Breast epithelium (tissue), 4 donors: ENCODE measurements at regions not wholly inside any gene's neighbourhood (a gene's known extent, or its start where the extent isn't known, plus 50 kb on each side); places are given as distances from the start of the nearest gene placed in this dataset.

Experiments
- DNase-seq, 2 donors: peaks; one replicate each; pipeline ENCODE4 v3.0.0-alpha.2; 2019; ENCODE audit warnings: low spot score in 2 of 2
- H3K27ac ChIP-seq, 2 donors: fragments of 200-600 bp; sonication (generic) in 1 of 2; one replicate each; pipeline ENCODE4 v1.5.1; 2016 to 2019; ENCODE audit warnings: mild to moderate bottlenecking in 1 of 2
- H3K27me3 ChIP-seq, 2 donors: fragments of 200-600 bp; sonication (generic) in 1 of 2; one replicate each; pipeline versions ENCODE4 v1.5.1 to v1.6.0; 2017 to 2019; ENCODE audit warnings: control low read depth in 1 of 2, mild to moderate bottlenecking in 1 of 2
- H3K36me3 ChIP-seq: fragments of 200-600 bp; one replicate; pipeline ENCODE4 v1.5.1; 2019
- H3K4me1 ChIP-seq, 2 donors: fragments of 200-600 bp; sonication (generic); one replicate each; pipeline ENCODE4 v1.5.1; 2016 to 2019; ENCODE audit warnings: control low read depth in 1 of 2
- H3K4me3 ChIP-seq, 3 donors: fragments of 200-600 bp; sonication (generic); 1 replicate in 2 of 3; 2 replicates in 1 of 3; pipeline ENCODE4 v1.5.1; 2016 to 2019; ENCODE audit warnings: mild to moderate bottlenecking in 3 of 3, moderate library complexity in 2 of 3
- H3K9me3 ChIP-seq, 2 donors: fragments of 200-600 bp; sonication (generic) in 1 of 2; one replicate each; pipeline ENCODE4 v1.5.1; 2016 to 2019; ENCODE audit warnings: control low read depth in 1 of 2
- POLR2A ChIP-seq: fragments of 450-650 bp; IDR thresholded peaks from one replicate; pipeline ENCODE4 v1.6.1; 2016; ENCODE audit warnings: antibody characterized with exemption, mild to moderate bottlenecking, moderate library complexity
- POLR2AphosphoS5 ChIP-seq, 3 donors: sonication (generic); formaldehyde crosslinking; IDR thresholded peaks; one replicate each; pipeline ENCODE4 v1.6.1; 2017; ENCODE audit warnings: antibody characterized with exemption in 3 of 3
- intact Hi-C: fragments of 100-400 bp; cut with DNase I; formaldehyde crosslinking; loops from one replicate; pipeline ENCODE4 v1.15.1; 2023; ENCODE audit warnings: low total_unique reads
- TF ChIP-seq, protein P1 (sequence below), 3 donors: fragments of 450-650 bp; IDR thresholded peaks; one replicate each; pipeline ENCODE4 v1.5.1; 2016 to 2017; ENCODE audit warnings: antibody characterized with exemption in 3 of 3, mild to moderate bottlenecking in 3 of 3, moderate library complexity in 3 of 3

DNA sequence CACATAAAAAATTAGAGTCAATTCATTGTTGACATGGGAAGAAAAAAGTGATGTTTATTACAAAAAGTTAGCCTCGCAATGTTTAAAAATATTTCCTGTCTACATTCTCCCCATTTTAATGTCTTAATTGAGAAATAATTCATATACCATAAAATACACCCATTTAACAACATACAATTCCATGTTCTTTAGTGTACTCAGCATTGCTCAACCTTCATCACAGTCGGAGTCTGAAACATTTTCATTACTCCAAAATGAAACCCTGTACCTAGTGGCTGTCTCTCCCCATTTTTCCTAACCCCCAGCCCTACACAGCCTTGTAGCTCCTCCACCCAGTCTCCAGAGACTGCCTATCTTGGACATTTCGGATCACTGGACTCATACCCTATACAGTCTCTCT lies 103.9 kb upstream of the CBLN2 start:
- TF ChIP-seq POLR2A, result no peak
- TF ChIP-seq, protein P1, sequence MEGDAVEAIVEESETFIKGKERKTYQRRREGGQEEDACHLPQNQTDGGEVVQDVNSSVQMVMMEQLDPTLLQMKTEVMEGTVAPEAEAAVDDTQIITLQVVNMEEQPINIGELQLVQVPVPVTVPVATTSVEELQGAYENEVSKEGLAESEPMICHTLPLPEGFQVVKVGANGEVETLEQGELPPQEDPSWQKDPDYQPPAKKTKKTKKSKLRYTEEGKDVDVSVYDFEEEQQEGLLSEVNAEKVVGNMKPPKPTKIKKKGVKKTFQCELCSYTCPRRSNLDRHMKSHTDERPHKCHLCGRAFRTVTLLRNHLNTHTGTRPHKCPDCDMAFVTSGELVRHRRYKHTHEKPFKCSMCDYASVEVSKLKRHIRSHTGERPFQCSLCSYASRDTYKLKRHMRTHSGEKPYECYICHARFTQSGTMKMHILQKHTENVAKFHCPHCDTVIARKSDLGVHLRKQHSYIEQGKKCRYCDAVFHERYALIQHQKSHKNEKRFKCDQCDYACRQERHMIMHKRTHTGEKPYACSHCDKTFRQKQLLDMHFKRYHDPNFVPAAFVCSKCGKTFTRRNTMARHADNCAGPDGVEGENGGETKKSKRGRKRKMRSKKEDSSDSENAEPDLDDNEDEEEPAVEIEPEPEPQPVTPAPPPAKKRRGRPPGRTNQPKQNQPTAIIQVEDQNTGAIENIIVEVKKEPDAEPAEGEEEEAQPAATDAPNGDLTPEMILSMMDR (IDR thresholded peaks at IDR 0.05), result no peak
- TF ChIP-seq POLR2AphosphoS5 (IDR thresholded peaks at IDR 0.05), result no peak
- DNase-seq, result no peak
- intact Hi-C loops, result no loop called here

DNA sequence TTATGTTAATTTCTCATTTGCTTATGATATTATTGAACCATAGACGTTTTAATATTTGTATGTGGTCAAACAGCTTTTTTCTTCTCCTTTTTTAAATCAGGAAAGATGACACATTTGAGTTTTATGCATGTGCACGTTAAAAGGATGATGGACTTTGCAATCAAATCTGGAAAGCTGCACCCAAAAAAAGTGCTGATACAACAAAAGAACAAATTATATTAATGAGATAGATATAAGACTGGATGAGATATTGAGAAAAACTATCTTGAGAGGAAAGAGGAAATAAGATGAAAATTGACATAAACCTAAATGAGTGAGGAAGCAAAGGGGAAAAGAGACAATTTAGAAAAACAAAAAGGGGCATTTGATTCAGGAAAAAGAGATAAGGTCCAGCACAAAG lies 96.4 kb upstream of the CBLN2 start:
- intact Hi-C loops, result no loop called here
- no peak for DNase-seq
- Histone ChIP-seq H3K4me3 (no peak overlapping the region), H3K4me1 (no peaks in the 10 kb centered on the region), H3K27ac (no peak overlapping the region), H3K36me3 (no peaks in the 10 kb centered on the region), H3K27me3 (no peaks in the 10 kb centered on the region), H3K9me3 (no peaks in the 10 kb centered on the region)
- TF ChIP-seq, protein P1 (IDR thresholded peaks at IDR 0.05), result no peak
- no peak for TF ChIP-seq POLR2AphosphoS5 (IDR thresholded peaks at IDR 0.05)
- TF ChIP-seq POLR2A, result no peak

More for the DNA sequence above, 103.9 kb upstream of the CBLN2 start:
- Histone ChIP-seq H3K4me1 (no peaks in the 10 kb centered on the region), H3K27me3 (no peaks in the 10 kb centered on the region), H3K36me3 (no peaks in the 10 kb centered on the region), H3K9me3 (no peaks in the 10 kb centered on the region), H3K4me3 (no peak overlapping the region), H3K27ac (no peak overlapping the region)

DNA sequence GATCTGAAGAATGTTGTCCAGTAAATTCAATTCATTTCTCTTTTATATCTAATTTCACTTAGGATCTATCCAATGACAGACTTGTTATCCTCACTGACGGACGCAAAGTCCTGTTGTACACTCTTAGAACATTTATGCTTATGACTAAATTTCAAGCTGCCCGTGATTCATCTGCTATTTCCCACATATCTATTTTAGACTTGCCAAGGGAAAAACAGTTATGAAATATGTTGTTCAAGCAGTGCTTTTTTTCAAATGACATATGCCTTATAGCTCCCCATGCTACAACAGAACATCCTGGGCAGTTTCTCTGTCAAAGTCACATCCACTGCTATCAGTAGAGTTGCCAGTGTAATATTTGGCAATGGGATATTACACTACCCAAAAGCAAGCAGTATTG lies 94.2 kb upstream of the CBLN2 start:
- no peaks in the 10 kb centered on the region for H3K4me1 ChIP-seq
- intact Hi-C loops, result no loop called here
- no peak overlapping the region for H3K4me3 ChIP-seq
- no peak for DNase-seq
- no peaks in the 10 kb centered on the region for H3K27me3 ChIP-seq
- no peak overlapping the region for H3K27ac ChIP-seq
- H3K36me3 ChIP-seq, result no peaks in the 10 kb centered on the region
- TF ChIP-seq POLR2AphosphoS5 (IDR thresholded peaks at IDR 0.05) (no peak), POLR2A (no peak)
- TF ChIP-seq, protein P1 (IDR thresholded peaks at IDR 0.05), result no peak
- no peaks in the 10 kb centered on the region for H3K9me3 ChIP-seq

DNA sequence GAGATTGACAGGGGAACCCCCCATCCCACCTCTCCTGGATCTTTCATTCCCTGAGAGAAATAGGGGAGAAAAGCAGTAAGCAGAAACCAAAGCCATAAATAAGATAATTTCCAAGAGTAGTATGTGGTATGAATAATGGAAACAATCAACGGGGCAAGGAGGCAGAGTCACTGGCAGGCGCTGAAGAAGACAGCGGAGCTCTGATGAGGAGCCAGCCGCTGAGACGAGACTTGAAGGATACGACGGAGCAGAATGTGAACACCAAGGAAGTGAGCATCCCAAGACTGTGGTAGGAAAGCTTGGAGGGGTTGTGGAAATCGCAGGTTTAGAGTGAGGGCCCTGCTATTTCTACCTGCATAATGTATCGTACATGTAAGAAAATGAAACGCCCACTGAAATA lies 93.6 kb upstream of the CBLN2 start:
- Histone ChIP-seq H3K36me3 (no peaks in the 10 kb centered on the region), H3K4me1 (no peaks in the 10 kb centered on the region), H3K4me3 (no peak overlapping the region), H3K27me3 (no peaks in the 10 kb centered on the region), H3K27ac (no peak overlapping the region), H3K9me3 (no peaks in the 10 kb centered on the region)
- TF ChIP-seq POLR2AphosphoS5 (IDR thresholded peaks at IDR 0.05), result no peak
- intact Hi-C loops, result no loop called here
- no peak for DNase-seq

DNA sequence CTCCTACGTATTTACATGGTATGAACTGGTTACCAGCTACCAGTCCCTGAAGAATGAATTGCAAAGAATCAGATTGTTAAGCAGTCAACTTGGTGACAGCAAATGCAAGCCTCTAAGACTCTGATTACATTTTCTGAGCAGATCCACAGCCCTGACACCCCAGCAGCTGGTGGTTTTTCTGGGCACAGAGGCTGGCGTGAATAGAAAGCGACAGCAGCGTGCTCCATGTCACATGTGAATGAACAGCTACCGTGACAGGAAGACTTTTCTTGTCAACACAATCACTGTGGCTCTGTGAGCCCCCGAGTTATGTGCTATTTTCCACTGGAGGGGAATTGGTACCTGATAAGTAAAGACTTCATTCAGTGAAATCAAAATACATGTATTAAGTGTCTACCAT lies 93.2 kb upstream of the CBLN2 start:
- DNase-seq, result no peak
- no peak overlapping the region for H3K4me3 ChIP-seq
- no peaks in the 10 kb centered on the region for H3K9me3 ChIP-seq
- no peak for TF ChIP-seq POLR2A
- intact Hi-C loops, result no loop called here
- no peaks in the 10 kb centered on the region for H3K4me1 ChIP-seq
- H3K27ac ChIP-seq, result no peak overlapping the region
- H3K27me3 ChIP-seq, result no peaks in the 10 kb centered on the region
- no peaks in the 10 kb centered on the region for H3K36me3 ChIP-seq

DNA sequence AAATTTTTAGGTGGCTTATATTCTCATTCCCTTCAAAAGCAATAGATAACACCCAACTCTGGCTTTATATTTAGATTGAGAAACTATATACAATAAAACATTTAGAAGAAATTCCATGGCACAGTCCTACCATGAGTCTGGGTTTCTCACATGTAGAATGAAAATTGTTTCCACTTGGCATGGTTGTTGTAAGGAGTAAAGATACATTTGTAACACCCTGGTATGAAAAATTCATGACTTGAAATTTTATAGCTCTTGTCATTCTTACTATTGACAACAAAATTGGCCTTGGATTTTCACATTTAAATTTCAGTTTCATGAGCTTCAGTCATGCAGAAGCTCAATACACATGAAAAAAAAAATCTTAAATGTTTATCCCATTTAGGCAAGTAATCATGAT lies 92.5 kb upstream of the CBLN2 start:
- H3K9me3 ChIP-seq, result no peaks in the 10 kb centered on the region
- H3K27me3 ChIP-seq, result no peaks in the 10 kb centered on the region
- no peak overlapping the region for H3K27ac ChIP-seq
- no peaks in the 10 kb centered on the region for H3K4me1 ChIP-seq
- TF ChIP-seq POLR2A (no peak), POLR2AphosphoS5 (IDR thresholded peaks at IDR 0.05) (no peak)
- TF ChIP-seq, protein P1 (IDR thresholded peaks at IDR 0.05), result no peak
- intact Hi-C loops, result no loop called here
- no peak overlapping the region for H3K4me3 ChIP-seq
- DNase-seq, result no peak
- H3K36me3 ChIP-seq, result no peaks in the 10 kb centered on the region
